ENCODE measurements at regions not wholly inside any gene's neighbourhood (a gene's known extent, or its start where the extent isn't known, plus 50 kb on each side); places are given as distances from the start of the nearest gene placed in this dataset.

DNA sequence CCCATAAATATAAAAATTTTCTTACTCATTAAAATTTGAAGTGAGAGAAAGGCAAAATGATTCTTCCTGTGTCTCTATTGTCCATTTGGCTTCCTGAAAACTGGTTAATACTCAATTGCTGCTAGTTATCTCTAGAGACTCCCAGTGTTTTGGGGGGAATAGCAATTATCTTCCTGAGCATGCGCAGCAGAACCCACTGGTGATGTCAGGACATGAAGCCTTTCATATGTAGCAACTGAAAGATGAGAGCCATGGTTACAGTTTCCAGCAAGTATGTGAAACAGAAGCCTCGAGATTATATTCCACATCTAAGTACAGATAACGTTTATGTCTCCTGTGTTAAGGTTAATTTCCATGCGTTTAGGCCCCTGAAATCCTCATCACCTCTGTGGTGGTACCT is 254.3 kb upstream of the FIGN start:
- no peaks in the 10 kb centered on the region for H3K27me3 ChIP-seq
- no peaks in the 10 kb centered on the region for H3K9me3 ChIP-seq
- H3K36me3 ChIP-seq: no peaks in the 10 kb centered on the region
- intact Hi-C loops (cut with DNase I): no loop called here
- no peak overlapping the region for H3K27ac ChIP-seq (replicated peaks in 1 of 4)
- DNase-seq (ENCODE audit: extremely low spot score): no peak
- WGBS: 93% methylated on average over 4 of the region's 4 CpGs
- TF ChIP-seq EP300 (IDR thresholded peaks at IDR 0.05): no peak
- no peak for TF ChIP-seq CTCF (IDR thresholded peaks at IDR 0.05)
- TF ChIP-seq POLR2AphosphoS5 (IDR thresholded peaks at IDR 0.05): no peak
- TF ChIP-seq POLR2A (IDR thresholded peaks at IDR 0.05; ENCODE audit: low read depth): no peak
- H3K4me3 ChIP-seq: no peak overlapping the region
- no peaks in the 10 kb centered on the region for H3K4me1 ChIP-seq

DNA sequence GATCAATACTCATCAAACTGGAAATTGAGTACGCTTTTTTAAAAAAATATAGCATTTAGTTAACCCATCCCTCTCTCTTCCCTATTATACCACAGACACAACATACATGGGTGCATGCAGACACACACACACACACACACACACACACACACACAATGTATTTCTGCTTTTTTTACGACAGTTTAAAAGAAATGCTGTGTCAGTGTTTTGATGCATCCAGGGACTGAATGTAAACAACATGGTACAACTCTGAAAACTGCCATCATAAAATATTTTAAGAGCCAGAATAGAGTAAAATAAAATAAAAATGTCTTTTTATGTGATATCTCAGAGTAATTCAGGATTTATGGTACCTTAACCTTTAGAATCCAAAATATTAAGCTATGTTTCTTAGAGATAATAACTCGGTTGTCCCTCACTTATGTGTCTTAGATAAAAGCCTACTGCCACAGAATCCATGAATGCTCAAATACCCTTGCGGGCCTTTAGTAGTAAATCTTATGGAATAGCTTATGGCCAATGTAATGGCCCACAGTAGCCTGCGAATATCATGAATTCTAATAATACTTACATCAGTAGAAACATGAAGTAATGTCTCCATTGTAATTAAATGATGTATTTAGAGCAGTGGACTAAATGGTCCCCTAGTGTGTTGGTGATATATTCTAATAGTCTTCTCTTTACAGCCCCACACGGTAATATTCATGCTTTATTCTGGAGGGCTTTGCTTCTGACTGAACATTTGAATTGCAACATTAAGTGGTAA is 251.6 kb upstream of the FIGN start:
- intact Hi-C loops (cut with DNase I): no loop called here
- DNase-seq (ENCODE audit: extremely low spot score): no peak
- H3K9me3 ChIP-seq: no peaks in the 10 kb centered on the region
- no peaks in the 10 kb centered on the region for H3K4me1 ChIP-seq
- no peak overlapping the region for H3K4me3 ChIP-seq
- 97% methylated on average over 6 of the region's 6 CpGs for WGBS
- H3K27me3 ChIP-seq: no peaks in the 10 kb centered on the region
- no peaks in the 10 kb centered on the region for H3K36me3 ChIP-seq
- no peak overlapping the region for H3K27ac ChIP-seq (replicated peaks in 1 of 4)
- TF ChIP-seq POLR2A (IDR thresholded peaks at IDR 0.05; ENCODE audit: low read depth) (no peak), CTCF (IDR thresholded peaks at IDR 0.05) (no peak), EP300 (IDR thresholded peaks at IDR 0.05) (no peak), POLR2AphosphoS5 (IDR thresholded peaks at IDR 0.05) (no peak)

- H3K27me3 ChIP-seq: no peaks in the 10 kb centered on the region
- DNase-seq (ENCODE audit: extremely low spot score): no peak
- no peaks in the 10 kb centered on the region for H3K4me1 ChIP-seq
- no peak overlapping the region for H3K4me3 ChIP-seq
- WGBS: 84% methylated on average over 4 of the region's 4 CpGs
- H3K27ac ChIP-seq (replicated peaks in 1 of 4): no peak overlapping the region
- no peak for TF ChIP-seq POLR2AphosphoS5 (IDR thresholded peaks at IDR 0.05)
- no peak for TF ChIP-seq POLR2A (IDR thresholded peaks at IDR 0.05; ENCODE audit: low read depth)
- TF ChIP-seq EP300 (IDR thresholded peaks at IDR 0.05): no peak
- TF ChIP-seq CTCF (IDR thresholded peaks at IDR 0.05): no peak
- intact Hi-C loops (cut with DNase I): no loop called here
- no peaks in the 10 kb centered on the region for H3K36me3 ChIP-seq
- H3K9me3 ChIP-seq: no peaks in the 10 kb centered on the region
These were observed 249.2 kb upstream of the FIGN start for GRCh38 chr2:163984986-163985385.

DNA sequence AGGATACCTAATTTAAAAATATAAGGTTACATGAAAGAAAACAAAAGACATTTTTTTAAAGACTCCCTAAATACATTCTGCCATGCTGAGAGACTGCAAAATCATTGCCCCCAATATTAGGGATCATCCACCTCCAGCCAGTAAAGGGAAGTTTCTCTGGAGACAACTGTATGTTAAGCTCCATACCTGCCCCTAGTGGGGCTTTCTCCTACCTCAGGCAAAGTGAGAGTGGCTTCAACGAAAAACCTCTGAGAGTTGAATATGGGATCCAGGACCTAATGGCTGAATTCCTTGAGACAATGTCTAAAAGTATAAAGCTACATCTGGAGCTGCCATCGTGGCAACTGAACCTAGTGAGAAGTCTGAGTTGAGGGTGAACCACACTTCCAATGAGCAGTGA is 248.1 kb upstream of the FIGN start:
- Histone ChIP-seq H3K36me3 (no peaks in the 10 kb centered on the region), H3K27ac (replicated peaks in 1 of 4) (no peak overlapping the region), H3K4me3 (no peak overlapping the region), H3K9me3 (no peaks in the 10 kb centered on the region), H3K27me3 (no peaks in the 10 kb centered on the region), H3K4me1 (no peaks in the 10 kb centered on the region)
- DNase-seq (ENCODE audit: extremely low spot score): no peak
- TF ChIP-seq CTCF (IDR thresholded peaks at IDR 0.05) (no peak), EP300 (IDR thresholded peaks at IDR 0.05) (no peak), POLR2AphosphoS5 (IDR thresholded peaks at IDR 0.05) (no peak), POLR2A (IDR thresholded peaks at IDR 0.05; ENCODE audit: low read depth) (no peak)
- intact Hi-C loops (cut with DNase I): no loop called here
- WGBS: 83% methylated on average over 2 of the region's 2 CpGs

DNA sequence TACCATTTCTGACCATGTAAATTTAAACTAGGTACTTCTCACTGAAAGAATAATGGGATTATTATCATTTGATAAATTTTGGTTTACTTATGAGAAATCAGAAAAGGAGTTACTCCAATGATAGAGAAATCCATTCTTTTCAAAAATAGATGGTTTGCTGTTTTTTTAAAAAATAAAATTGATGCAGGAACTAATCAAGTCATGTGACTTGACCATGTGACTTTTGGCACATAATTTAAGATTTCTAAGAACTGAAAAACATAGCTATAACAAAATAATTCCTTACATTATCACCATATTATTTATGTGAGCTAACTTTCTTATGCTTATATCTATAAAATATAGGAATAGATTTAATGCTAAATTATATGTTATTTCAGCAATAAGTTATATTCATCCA is 247.1 kb upstream of the FIGN start:
- H3K4me3 ChIP-seq: no peak overlapping the region
- no peak overlapping the region for H3K27ac ChIP-seq (replicated peaks in 1 of 4)
- TF ChIP-seq POLR2AphosphoS5 (IDR thresholded peaks at IDR 0.05) (no peak), CTCF (IDR thresholded peaks at IDR 0.05) (no peak), POLR2A (IDR thresholded peaks at IDR 0.05; ENCODE audit: low read depth) (no peak), EP300 (IDR thresholded peaks at IDR 0.05) (no peak)
- no peaks in the 10 kb centered on the region for H3K27me3 ChIP-seq
- no peak for DNase-seq (ENCODE audit: extremely low spot score)
- no peaks in the 10 kb centered on the region for H3K36me3 ChIP-seq
- no peaks in the 10 kb centered on the region for H3K4me1 ChIP-seq
- no peaks in the 10 kb centered on the region for H3K9me3 ChIP-seq
- intact Hi-C loops (cut with DNase I): no loop called here

All from esophagus muscularis mucosa (tissue), 4 donors.